COLO829 (cell line): ENCODE measurements at regions not wholly inside any gene's neighbourhood (a gene's known extent, or its start where the extent isn't known, plus 50 kb on each side); places are given as distances from the start of the nearest gene placed in this dataset.
A peak's percentile ranks its signal among the peaks of the same experiment; 100 is the strongest.

ENCODE experiments used
- DNase-seq: peaks from one replicate; pipeline ENCODE4 v3.0.0; 2012; ENCODE audit warnings: low spot score

- DNase-seq, result no peak
These were observed 75.1 kb upstream of the ZBTB40 start for GRCh38 chr1:22376546-22376945.

DNA sequence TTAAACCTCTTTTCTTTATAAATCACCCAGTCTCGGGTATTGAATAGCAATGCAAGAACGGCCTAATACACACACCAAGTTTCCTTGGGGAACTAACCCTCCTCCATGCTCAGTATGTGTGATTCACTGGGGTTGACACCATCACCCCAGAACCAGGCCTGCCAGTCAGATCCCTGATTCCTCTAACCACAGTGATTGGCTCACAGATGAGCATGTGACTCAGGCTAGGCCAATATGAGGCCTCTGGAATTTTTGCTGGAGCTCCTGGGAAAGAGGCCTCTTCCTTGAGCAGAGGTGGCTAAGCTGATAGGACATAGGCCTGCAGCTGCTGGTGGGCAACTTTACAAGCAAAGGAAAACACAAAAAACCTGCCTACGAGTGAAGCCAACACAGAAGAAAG is 74.7 kb upstream of the ZBTB40 start:
- DNase-seq, result no peak

- DNase-seq, result no peak
These were observed 72.1 kb upstream of the ZBTB40 start for GRCh38 chr1:22379566-22379965.

DNA sequence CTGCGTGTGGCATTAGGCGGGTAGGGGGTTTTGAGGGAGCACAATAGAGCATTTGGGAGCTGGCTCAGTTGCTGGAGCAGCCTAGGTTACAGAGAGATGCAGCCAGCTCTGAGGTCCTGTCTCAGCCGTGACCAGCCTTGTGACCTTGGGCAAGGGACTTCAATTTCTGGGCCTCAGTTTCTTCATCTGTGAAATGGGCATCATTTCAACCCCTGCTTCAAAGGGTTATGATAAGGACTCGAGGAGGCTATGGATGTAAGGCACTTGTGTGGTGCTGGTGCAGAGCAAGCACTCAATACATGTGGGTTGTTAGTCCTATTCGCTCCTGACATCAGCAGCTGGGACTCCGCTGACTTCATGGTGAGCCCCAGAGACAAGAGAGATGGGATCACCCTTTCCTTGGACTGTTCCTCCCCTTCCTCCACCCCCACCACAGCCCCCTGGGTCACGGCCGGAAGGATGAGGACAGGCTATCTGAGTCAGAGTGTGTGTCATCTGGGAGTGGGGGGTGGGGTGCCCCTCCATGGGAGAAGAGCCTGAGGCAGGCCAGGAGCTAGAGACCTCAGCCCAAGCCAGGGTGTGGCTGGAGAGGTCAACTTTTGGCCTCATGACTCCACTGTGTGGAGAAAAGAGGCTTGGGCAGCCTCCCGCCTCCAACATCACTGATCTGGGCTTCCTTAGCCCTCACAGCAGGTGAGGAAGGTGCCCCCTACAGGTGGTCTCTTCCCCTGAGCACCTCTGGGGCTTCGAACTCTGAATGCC is 71.4 kb upstream of the ZBTB40 start:
- DNase-seq, result no peak

DNA sequence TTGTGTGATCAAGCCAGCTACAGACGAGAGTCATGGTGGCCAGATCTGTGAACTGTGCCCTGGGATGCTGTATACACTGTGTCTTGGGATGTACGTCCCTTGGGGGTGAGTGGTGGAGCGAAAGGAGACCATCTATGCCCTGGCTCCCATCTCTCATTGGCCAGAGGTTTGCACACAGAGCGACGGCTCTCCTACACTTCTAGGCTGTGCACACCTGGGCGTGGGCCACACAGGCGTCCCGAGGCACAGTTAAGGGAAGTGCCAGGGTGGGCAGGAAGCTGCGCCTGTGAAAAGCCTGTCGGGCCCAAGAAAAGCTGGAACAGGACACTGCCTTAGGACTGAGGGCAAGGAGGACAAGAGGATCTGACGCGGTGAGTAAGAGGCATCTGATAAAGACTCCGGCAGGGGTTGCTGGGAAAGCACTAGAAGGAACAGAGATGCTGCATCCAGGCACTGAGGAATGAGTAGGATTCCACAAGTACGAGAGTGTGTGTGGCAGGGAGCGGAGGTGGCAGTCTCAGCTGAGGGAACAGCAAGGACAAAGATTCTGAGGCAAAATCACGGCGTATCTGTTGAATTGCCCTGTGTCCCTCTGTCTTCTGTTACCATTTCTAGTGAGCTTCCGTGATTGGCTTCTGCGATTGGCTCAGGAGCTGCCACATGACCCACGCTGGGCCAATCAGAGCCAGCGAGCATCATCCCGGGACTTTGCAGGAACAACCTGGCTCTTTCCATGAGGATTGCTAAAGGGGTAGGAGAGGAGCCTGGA is 67.9 kb upstream of the ZBTB40 start:
- DNase-seq, result peak; percentile 60

- DNase-seq, result no peak
These were observed 66.1 kb upstream of the ZBTB40 start for GRCh38 chr1:22385537-22385936.

DNA sequence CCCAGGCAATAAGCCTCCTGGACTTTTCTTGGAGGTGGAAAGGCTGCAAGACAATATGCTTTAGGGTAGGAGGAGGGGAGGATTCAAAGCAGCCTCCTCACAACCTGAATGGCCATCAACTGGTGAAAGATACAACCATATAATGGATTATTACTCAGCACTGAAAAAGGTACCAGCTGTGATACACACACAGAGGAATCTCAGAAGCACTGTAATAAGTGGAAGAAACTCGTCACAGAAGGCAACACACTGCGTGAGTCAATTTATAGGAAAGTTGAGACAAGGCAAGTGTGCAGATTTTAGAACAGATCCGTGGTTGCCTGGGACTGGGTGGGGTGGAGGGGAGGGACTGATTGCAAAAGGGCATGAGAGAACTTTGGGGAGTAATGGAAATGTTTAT is 64.9 kb upstream of the ZBTB40 start:
- no peak for DNase-seq

DNA sequence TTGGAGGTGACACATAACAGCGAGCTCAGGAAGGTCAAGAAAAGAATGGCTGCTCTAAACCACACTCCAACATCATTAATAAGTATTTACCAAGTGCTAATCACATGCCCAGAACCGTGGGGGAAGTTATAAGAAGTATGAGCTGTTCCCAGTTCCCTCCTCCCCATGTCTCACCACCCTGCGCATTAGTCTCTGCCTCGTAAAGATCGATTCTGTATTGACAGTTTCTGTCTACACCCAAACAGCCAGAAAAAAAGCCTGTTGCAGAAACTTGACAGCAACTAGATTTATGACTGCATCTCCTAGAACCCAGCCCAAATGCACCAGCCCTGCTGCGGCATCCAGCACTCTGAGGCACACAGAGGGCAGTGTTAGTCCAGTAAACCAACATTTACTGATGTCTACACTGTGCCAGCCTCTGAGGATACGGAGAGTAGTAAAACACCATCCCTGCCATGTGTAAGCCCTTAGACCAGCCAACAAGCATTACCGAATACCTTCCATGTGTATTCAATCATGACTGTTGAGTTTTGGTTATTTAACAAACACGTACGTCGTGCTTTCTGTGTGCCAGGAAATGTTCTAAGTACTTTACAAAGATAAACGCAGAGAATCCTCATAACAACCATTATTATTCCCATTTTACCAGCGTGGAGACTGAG is 63.6 kb upstream of the ZBTB40 start:
- DNase-seq, result no peak

GRCh38 chr1:22388671-22389450 is 62.8 kb upstream of the ZBTB40 start:
- DNase-seq, result peak; percentile 22

DNA sequence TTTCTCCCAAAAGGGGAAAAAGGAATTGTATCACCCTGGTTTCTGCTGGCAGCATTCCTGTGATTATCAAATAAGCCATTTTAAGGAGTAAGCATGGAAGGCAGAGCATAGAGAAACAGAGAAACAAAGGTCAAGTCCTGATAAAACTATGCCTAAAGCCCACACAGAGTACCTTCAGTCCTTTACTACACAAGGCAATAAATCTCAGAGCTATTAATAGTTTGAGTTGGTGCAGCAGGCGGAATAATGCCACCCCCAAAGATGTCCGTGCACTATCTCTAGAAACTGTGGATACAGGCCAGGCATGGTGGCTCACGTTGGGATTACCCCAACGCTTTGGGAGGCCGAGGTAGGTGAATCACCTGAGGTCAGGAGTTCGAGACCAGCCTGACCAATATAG is 58.1 kb upstream of the ZBTB40 start:
- DNase-seq, result no peak

GRCh38 chr1:22398656-22399420 is 52.8 kb upstream of the ZBTB40 start:
- no peak for DNase-seq

GRCh38 chr1:22399421-22400091 is 52.1 kb upstream of the ZBTB40 start:
- DNase-seq, result no peak
